Subcutaneous abdominal adipose tissue (tissue), 5 donors: ENCODE measurements at regions not wholly inside any gene's neighbourhood (a gene's known extent, or its start where the extent isn't known, plus 50 kb on each side); places are given as distances from the start of the nearest gene placed in this dataset.

Experiments
- H3K27ac ChIP-seq: one replicate; pipeline ENCODE4 v1.7.0; 2013; ENCODE audit warnings: low read depth, mild to moderate bottlenecking, inconsistent platforms, low read length, moderate library complexity
- H3K27me3 ChIP-seq, 5 donors: one replicate each; pipeline ENCODE4 v1.7.0; 2013; ENCODE audit warnings: low read length in 5 of 5, inconsistent platforms in 1 of 5; ENCODE audit not compliant: control insufficient read depth in 5 of 5, insufficient read depth in 4 of 5
- H3K36me3 ChIP-seq, 5 donors: one replicate each; pipeline ENCODE4 v1.7.0; 2013; ENCODE audit warnings: low read length in 5 of 5; ENCODE audit not compliant: control insufficient read depth in 5 of 5, insufficient read depth in 5 of 5
- H3K4me1 ChIP-seq, 5 donors: one replicate each; pipeline ENCODE4 v1.7.0; 2013; ENCODE audit warnings: low read length in 5 of 5, mild to moderate bottlenecking in 3 of 5, moderate library complexity in 1 of 5; ENCODE audit not compliant: control insufficient read depth in 5 of 5, insufficient read depth in 5 of 5
- H3K4me3 ChIP-seq, 5 donors: one replicate each; pipeline ENCODE4 v1.7.0; 2013; ENCODE audit warnings: low read length in 5 of 5, low read depth in 1 of 5
- H3K9ac ChIP-seq, 5 donors: one replicate each; pipeline ENCODE4 v1.7.0; 2013; ENCODE audit warnings: low read length in 5 of 5, mild to moderate bottlenecking in 4 of 5, moderate library complexity in 3 of 5
- H3K9me3 ChIP-seq, 5 donors: one replicate each; pipeline ENCODE4 v1.7.0; 2013; ENCODE audit warnings: low read length in 5 of 5; ENCODE audit not compliant: control insufficient read depth in 5 of 5
- donor health status: healthy.
- donor health status: healthy.
- donor health status: healthy.
- donor health status: healthy.
- donor health status: healthy.

- no peaks in the 10 kb centered on the region for H3K27me3 ChIP-seq
- no peak overlapping the region for H3K27ac ChIP-seq
- H3K4me3 ChIP-seq, result no peak overlapping the region
- peaks cover 5 to 39% (median 32%) of the 10 kb centered on the region in 5 donors for H3K4me1 ChIP-seq
- H3K9ac ChIP-seq, result no peak overlapping the region
- H3K36me3 ChIP-seq, result no peaks in the 10 kb centered on the region
- H3K9me3 ChIP-seq, result no peaks in the 10 kb centered on the region
Measured at GRCh38 chr11:112523477-112523876, 262.8 kb upstream of the PLET1 start.

GRCh38 chr11:112523951-112524350, 263.3 kb upstream of the PLET1 start:
- H3K9ac ChIP-seq, result no peak overlapping the region
- no peak overlapping the region for H3K27ac ChIP-seq
- peaks cover 5 to 39% (median 32%) of the 10 kb centered on the region in 5 donors for H3K4me1 ChIP-seq
- no peak overlapping the region for H3K4me3 ChIP-seq
- no peaks in the 10 kb centered on the region for H3K36me3 ChIP-seq
- no peaks in the 10 kb centered on the region for H3K27me3 ChIP-seq
- H3K9me3 ChIP-seq, result no peaks in the 10 kb centered on the region

- peak overlapping the region in 1 of 5 donors; percentile 2 for H3K4me3 ChIP-seq
- H3K36me3 ChIP-seq, result no peaks in the 10 kb centered on the region
- H3K4me1 ChIP-seq, result peaks cover 5 to 39% (median 32%) of the 10 kb centered on the region in 5 donors
- H3K9ac ChIP-seq, result no peak overlapping the region
- H3K27ac ChIP-seq, result no peak overlapping the region
- H3K27me3 ChIP-seq, result no peaks in the 10 kb centered on the region
- H3K9me3 ChIP-seq, result no peaks in the 10 kb centered on the region
Measured at GRCh38 chr11:112524798-112525197, 264.1 kb upstream of the PLET1 start.

GRCh38 chr11:112525270-112525669, 264.6 kb upstream of the PLET1 start:
- Histone ChIP-seq H3K9ac (no peak overlapping the region), H3K9me3 (no peaks in the 10 kb centered on the region), H3K4me3 (no peak overlapping the region), H3K36me3 (no peaks in the 10 kb centered on the region), H3K4me1 (peaks cover 5 to 39% (median 32%) of the 10 kb centered on the region in 5 donors), H3K27me3 (no peaks in the 10 kb centered on the region), H3K27ac (no peak overlapping the region)

- Histone ChIP-seq H3K9me3 (no peaks in the 10 kb centered on the region), H3K9ac (no peak overlapping the region), H3K36me3 (no peaks in the 10 kb centered on the region), H3K4me3 (no peak overlapping the region), H3K4me1 (peaks cover 5 to 39% (median 32%) of the 10 kb centered on the region in 5 donors), H3K27ac (no peak overlapping the region), H3K27me3 (no peaks in the 10 kb centered on the region)
Measured at GRCh38 chr11:112525844-112526590, 265.4 kb upstream of the PLET1 start.

- Histone ChIP-seq H3K27ac (no peak overlapping the region), H3K4me1 (peaks cover 5 to 39% (median 32%) of the 10 kb centered on the region in 5 donors), H3K4me3 (no peak overlapping the region)
Measured at GRCh38 chr11:112526699-112527416, 266.2 kb upstream of the PLET1 start.

GRCh38 chr11:112529071-112529470, 268.4 kb upstream of the PLET1 start:
- Histone ChIP-seq H3K9me3 (no peaks in the 10 kb centered on the region), H3K36me3 (no peaks in the 10 kb centered on the region), H3K27me3 (no peaks in the 10 kb centered on the region), H3K27ac (no peak overlapping the region), H3K9ac (no peak overlapping the region), H3K4me3 (no peak overlapping the region), H3K4me1 (peaks cover 3 to 32% (median 23%) of the 10 kb centered on the region in 5 donors)

More at GRCh38 chr11:112526699-112527416, 266.2 kb upstream of the PLET1 start:
- Histone ChIP-seq H3K9me3 (no peaks in the 10 kb centered on the region), H3K27me3 (no peaks in the 10 kb centered on the region), H3K9ac (no peak overlapping the region), H3K36me3 (no peaks in the 10 kb centered on the region)

- H3K27me3 ChIP-seq, result peaks cover 0 to 3% (median 3%) of the 10 kb centered on the region in 5 donors
- no peak overlapping the region for H3K4me3 ChIP-seq
- H3K9me3 ChIP-seq, result no peaks in the 10 kb centered on the region
- peaks cover 0 to 1% (median 0%) of the 10 kb centered on the region in 5 donors for H3K4me1 ChIP-seq
- H3K27ac ChIP-seq, result no peak overlapping the region
- H3K9ac ChIP-seq, result no peak overlapping the region
- H3K36me3 ChIP-seq, result no peaks in the 10 kb centered on the region
Measured at GRCh38 chr11:112532506-112532905, 271.8 kb upstream of the PLET1 start.

- Histone ChIP-seq H3K4me3 (no peak overlapping the region), H3K36me3 (no peaks in the 10 kb centered on the region), H3K4me1 (peaks cover 0 to 6% (median 0%) of the 10 kb centered on the region in 5 donors), H3K9me3 (no peaks in the 10 kb centered on the region), H3K9ac (no peak overlapping the region), H3K27ac (no peak overlapping the region), H3K27me3 (peaks cover 0 to 3% (median 3%) of the 10 kb centered on the region in 5 donors)
Measured at GRCh38 chr11:112533682-112534081, 273.0 kb upstream of the PLET1 start.

- no peak overlapping the region for H3K27ac ChIP-seq
- no peak overlapping the region for H3K4me3 ChIP-seq
- peaks cover 0 to 3% (median 3%) of the 10 kb centered on the region in 5 donors for H3K27me3 ChIP-seq
- no peak overlapping the region for H3K9ac ChIP-seq
- no peaks in the 10 kb centered on the region for H3K9me3 ChIP-seq
- no peaks in the 10 kb centered on the region for H3K36me3 ChIP-seq
- peaks cover 0 to 9% (median 0%) of the 10 kb centered on the region in 5 donors for H3K4me1 ChIP-seq
Measured at GRCh38 chr11:112534208-112534607, 273.5 kb upstream of the PLET1 start.
